ENCODE measurements at regions not wholly inside any gene's neighbourhood (a gene's known extent, or its start where the extent isn't known, plus 50 kb on each side); places are given as distances from the start of the nearest gene placed in this dataset.

GRCh38 chr3:104388619-104389018 is 978.1 kb upstream of the ALCAM start (continued):
- TF ChIP-seq BHLHE40 (IDR thresholded peaks at IDR 0.05; ENCODE audit: borderline replicate concordance in 1 of 2, low read depth in 2 of 2, low read length in 1 of 2) (no peak), SP1 (IDR thresholded peaks at IDR 0.05; ENCODE audit: low read depth, low read length) (no peak), RFX5 (IDR thresholded peaks at IDR 0.05; ENCODE audit: low read depth, low read length) (no peak)

- Histone ChIP-seq H3K4me1 (ENCODE audit: control insufficient read depth, insufficient read depth, low read length) (no peaks in the 10 kb centered on the region), H4K20me1 (ENCODE audit: control insufficient read depth, insufficient read depth) (no peaks in the 10 kb centered on the region), H3K9me3 (replicated peaks; ENCODE audit: control insufficient read depth, insufficient read depth, low read length) (no peaks in the 10 kb centered on the region), H3K27ac (ENCODE audit: control insufficient read depth, insufficient read depth) (no peak overlapping the region), H3K36me3 (ENCODE audit: control insufficient read depth in 2 of 2, insufficient read depth in 2 of 2, low read length in 1 of 2) (no peaks in the 10 kb centered on the region), H3K27me3 (replicated peaks in 1 of 2; ENCODE audit: control insufficient read depth in 2 of 2, insufficient read depth in 2 of 2, low read length in 1 of 2) (no peaks in the 10 kb centered on the region), H3K4me3 (no peak overlapping the region), H3K4me2 (ENCODE audit: control insufficient read depth, insufficient read depth) (no peak overlapping the region), H3K9ac (ENCODE audit: control insufficient read depth, insufficient read depth, low read length) (no peak overlapping the region), H3K79me2 (ENCODE audit: control insufficient read depth, insufficient read depth, low read length) (no peaks in the 10 kb centered on the region), H2AFZ (ENCODE audit: control insufficient read depth, low read depth, low read length) (no peak overlapping the region)
- ATAC-seq: peak; percentile 40; the same call in 1 of the 3 replicates
- ChIA-PET CTCF (no interaction called here), RAD21 (ENCODE audit: unreplicated experiment) (no interaction called here), SMC1A (ENCODE audit: uncharacterized antibody, unreplicated experiment) (no interaction called here), POLR2A (no interaction called here)
- no peak for DNase-seq (ENCODE audit: low read depth, low spot score)
- intact Hi-C loops (cut with micrococcal nuclease; ENCODE audit: unreplicated experiment) (no loop called here), in situ Hi-C loops (cut with MboI) (no loop called here)
- TF ChIP-seq ZNF207 (IDR thresholded peaks at IDR 0.05; ENCODE audit: borderline replicate concordance): no peak
- no peak for TF ChIP-seq CREM (IDR thresholded peaks at IDR 0.05; ENCODE audit: low read depth)
- TF ChIP-seq HCFC1 (IDR thresholded peaks at IDR 0.05; ENCODE audit: low read length): no peak
- TF ChIP-seq CTCF (IDR thresholded peaks at IDR 0.05 in 2 of 3, conservative IDR thresholded peaks at IDR 0.05 in 1 of 3; ENCODE audit: control insufficient read depth in 2 of 3, extremely low read depth in 1 of 3, insufficient read depth in 1 of 3, low read depth in 3 of 3, low read length in 3 of 3): 0 out of 6 replicates have a peak, but pooled peaks of 1 of the 3 experiments have one; percentile 2
- no peak for TF ChIP-seq NR2F1 (conservative IDR thresholded peaks at IDR 0.05)
- BruUV-seq (replicated peaks): no TSS peak
- FAIRE-seq: peak; percentile 75
- WGBS (ENCODE audit: insufficient coverage, insufficient replicate concordance, low lambda C conversion rate, missing lambda C conversion rate): 76% methylated on average over 2 of the region's 2 CpGs
These were observed 974.4 kb upstream of the ALCAM start for GRCh38 chr3:104392327-104392726.
